GM12892 (cell line): ENCODE measurements at regions not wholly inside any gene's neighbourhood (a gene's known extent, or its start where the extent isn't known, plus 50 kb on each side); places are given as distances from the start of the nearest gene placed in this dataset.

ENCODE experiments used
- POLR2A ChIP-seq: IDR thresholded peaks from 2 replicates; pipeline ENCODE4 v1.6.1; 2011; ENCODE audit warnings: low read depth, low read length, control low read depth
- POLR2AphosphoS5 ChIP-seq: IDR thresholded peaks from 2 replicates; pipeline ENCODE4 v1.6.1; 2011; ENCODE audit warnings: low read depth, low read length, control low read depth

- TF ChIP-seq POLR2A: no peak
- no peak for TF ChIP-seq POLR2AphosphoS5
These were observed 1090.2 kb upstream of the TMEM132C start for GRCh38 chr12:127176804-127177203.
